Suprapubic skin (tissue), 4 donors: ENCODE measurements at regions not wholly inside any gene's neighbourhood (a gene's known extent, or its start where the extent isn't known, plus 50 kb on each side); places are given as distances from the start of the nearest gene placed in this dataset.
"Not testable (repeated sequence)": the region's sequence is repeated elsewhere in the genome, so short reads cannot be mapped to it uniquely, and the experiment has no call there.

ENCODE experiments used
- DNase-seq, 2 donors: peaks; one replicate each; pipeline ENCODE4 v3.0.0-alpha.2; 2019; ENCODE audit warnings: low spot score in 2 of 2
- H3K27ac ChIP-seq: fragments of 200-600 bp; sonication (generic); one replicate; pipeline ENCODE4 v1.5.1; 2019
- H3K27me3 ChIP-seq: fragments of 200-600 bp; sonication (generic); one replicate; pipeline ENCODE4 v1.5.1; 2019
- H3K36me3 ChIP-seq: fragments of 200-600 bp; sonication (generic); one replicate; pipeline ENCODE4 v1.5.1; 2019
- H3K4me1 ChIP-seq: fragments of 200-600 bp; sonication (generic); one replicate; pipeline ENCODE4 v1.5.1; 2019
- H3K4me3 ChIP-seq: fragments of 200-600 bp; sonication (generic); one replicate; pipeline ENCODE4 v1.5.1; 2019; ENCODE audit warnings: mild to moderate bottlenecking
- H3K9me3 ChIP-seq: fragments of 200-600 bp; sonication (generic); one replicate; pipeline ENCODE4 v1.5.1; 2019
- CTCF ChIP-seq, 2 donors: fragments of 200-600 bp in 1 of 2; fragments of 450-650 bp in 1 of 2; sonication (generic) in 1 of 2; IDR thresholded peaks; one replicate each; pipeline ENCODE4 v1.5.1; 2016 to 2019; ENCODE audit warnings: antibody characterized with exemption in 2 of 2, mild to moderate bottlenecking in 1 of 2, moderate library complexity in 1 of 2
- EP300 ChIP-seq: sonication (generic); formaldehyde crosslinking; IDR thresholded peaks from one replicate; pipeline ENCODE4 v1.6.1; 2017; ENCODE audit warnings: antibody characterized with exemption
- POLR2A ChIP-seq, 2 donors: fragments of 450-650 bp; IDR thresholded peaks; one replicate each; pipeline ENCODE4 v1.6.1; 2017; ENCODE audit warnings: antibody characterized with exemption in 2 of 2, mild to moderate bottlenecking in 2 of 2, moderate library complexity in 2 of 2
- POLR2AphosphoS5 ChIP-seq, 3 donors: sonication (generic); formaldehyde crosslinking; IDR thresholded peaks; one replicate each; pipeline ENCODE4 v1.6.1; 2017; ENCODE audit warnings: antibody characterized with exemption in 3 of 3
- WGBS: methylation state at CpG from one replicate; pipeline ENCODE4 v1.1.5; 2018; 5-methylcytosine and 5-hydroxymethylcytosine counted together

GRCh38 chr10:46175296-46175695, 111.5 kb upstream of the ANTXRL start:
- H3K36me3 ChIP-seq: no peaks in the 10 kb centered on the region
- 56% methylated on average over 1 of the region's 1 CpG for WGBS
- no peak overlapping the region for H3K27ac ChIP-seq
- no peaks in the 10 kb centered on the region for H3K4me1 ChIP-seq
- DNase-seq: no peak
- H3K4me3 ChIP-seq: no peak overlapping the region
- H3K9me3 ChIP-seq: no peaks in the 10 kb centered on the region
- no peaks in the 10 kb centered on the region for H3K27me3 ChIP-seq
- TF ChIP-seq POLR2AphosphoS5 (IDR thresholded peaks at IDR 0.05) (no peak), EP300 (no peak), CTCF (IDR thresholded peaks at IDR 0.05) (no peak), POLR2A (IDR thresholded peaks at IDR 0.05) (no peak)

- DNase-seq: no peak
- no peak overlapping the region for H3K27ac ChIP-seq
- H3K4me3 ChIP-seq: no peak overlapping the region
- H3K9me3 ChIP-seq: no peaks in the 10 kb centered on the region
- no peaks in the 10 kb centered on the region for H3K27me3 ChIP-seq
- no peaks in the 10 kb centered on the region for H3K4me1 ChIP-seq
- TF ChIP-seq POLR2AphosphoS5 (IDR thresholded peaks at IDR 0.05) (no peak), CTCF (IDR thresholded peaks at IDR 0.05) (no peak), EP300 (no peak), POLR2A (IDR thresholded peaks at IDR 0.05) (no peak)
- H3K36me3 ChIP-seq: no peaks in the 10 kb centered on the region
These were observed 111.0 kb upstream of the ANTXRL start for GRCh38 chr10:46175831-46176230.

GRCh38 chr10:46187431-46187830, 99.4 kb upstream of the ANTXRL start:
- not testable (repeated sequence) for H3K36me3 ChIP-seq, H3K4me1 ChIP-seq
- WGBS: 73% methylated on average over 3 of the region's 3 CpGs

GRCh38 chr10:46197050-46197449, 89.7 kb upstream of the ANTXRL start:
- no peaks in the 10 kb centered on the region for H3K4me1 ChIP-seq
- H3K36me3 ChIP-seq: no peaks in the 10 kb centered on the region
- no peaks in the 10 kb centered on the region for H3K27me3 ChIP-seq
- DNase-seq: no peak
- no peaks in the 10 kb centered on the region for H3K9me3 ChIP-seq
- 88% methylated on average over 3 of the region's 3 CpGs for WGBS
- TF ChIP-seq CTCF (IDR thresholded peaks at IDR 0.05) (no peak), POLR2AphosphoS5 (IDR thresholded peaks at IDR 0.05) (no peak), POLR2A (IDR thresholded peaks at IDR 0.05) (no peak), EP300 (no peak)
- no peak overlapping the region for H3K27ac ChIP-seq
- no peak overlapping the region for H3K4me3 ChIP-seq

More at GRCh38 chr10:46187431-46187830, 99.4 kb upstream of the ANTXRL start:
- DNase-seq, H3K4me3 ChIP-seq, H3K9me3 ChIP-seq, H3K27me3 ChIP-seq, H3K27ac ChIP-seq: not testable (repeated sequence)

GRCh38 chr10:46198516-46198915, 88.3 kb upstream of the ANTXRL start:
- TF ChIP-seq CTCF (IDR thresholded peaks at IDR 0.05): no peak
- no peak for TF ChIP-seq POLR2A (IDR thresholded peaks at IDR 0.05)
- TF ChIP-seq POLR2AphosphoS5 (IDR thresholded peaks at IDR 0.05): no peak
- TF ChIP-seq EP300: no peak
- H3K27ac ChIP-seq: no peak overlapping the region
- H3K4me3 ChIP-seq: no peak overlapping the region
- no peaks in the 10 kb centered on the region for H3K27me3 ChIP-seq
- no peaks in the 10 kb centered on the region for H3K9me3 ChIP-seq
- no peaks in the 10 kb centered on the region for H3K4me1 ChIP-seq
- no peaks in the 10 kb centered on the region for H3K36me3 ChIP-seq
- no peak for DNase-seq

GRCh38 chr10:46202405-46202804, 84.4 kb upstream of the ANTXRL start:
- DNase-seq, H3K4me3 ChIP-seq, H3K4me1 ChIP-seq, H3K27ac ChIP-seq, H3K36me3 ChIP-seq, H3K27me3 ChIP-seq, H3K9me3 ChIP-seq: not testable (repeated sequence)
- 52% methylated on average over 1 of the region's 1 CpG for WGBS

- WGBS: 91% methylated on average over 16 of the region's 20 CpGs
These were observed 82.2 kb upstream of the ANTXRL start for GRCh38 chr10:46204482-46205102.

GRCh38 chr10:46210427-46210826, 76.4 kb upstream of the ANTXRL start:
- not testable (repeated sequence) for H3K9me3 ChIP-seq, H3K4me3 ChIP-seq, DNase-seq, H3K36me3 ChIP-seq, H3K27me3 ChIP-seq, H3K4me1 ChIP-seq, H3K27ac ChIP-seq
- no CpG with 5 or more reads among the region's 2 CpGs for WGBS

More at GRCh38 chr10:46204482-46205102, 82.2 kb upstream of the ANTXRL start:
- not testable (repeated sequence) for H3K36me3 ChIP-seq, H3K4me3 ChIP-seq, H3K27me3 ChIP-seq, H3K27ac ChIP-seq, H3K9me3 ChIP-seq, H3K4me1 ChIP-seq
- DNase-seq: peak in 1 of 2 donors; percentile 47
